NCI-H524 treated with DMSO at 0.1 percent for 48 hours (cell line): ENCODE measurements at regions not wholly inside any gene's neighbourhood (a gene's known extent, or its start where the extent isn't known, plus 50 kb on each side); places are given as distances from the start of the nearest gene placed in this dataset.
"Not testable (repeated sequence)": the region's sequence is repeated elsewhere in the genome, so short reads cannot be mapped to it uniquely, and the experiment has no call there.

Experiments used
- DNase-seq: peaks from one replicate; lab custom pipeline; 2025; lab: John Stamatoyannopoulos, UW

DNA sequence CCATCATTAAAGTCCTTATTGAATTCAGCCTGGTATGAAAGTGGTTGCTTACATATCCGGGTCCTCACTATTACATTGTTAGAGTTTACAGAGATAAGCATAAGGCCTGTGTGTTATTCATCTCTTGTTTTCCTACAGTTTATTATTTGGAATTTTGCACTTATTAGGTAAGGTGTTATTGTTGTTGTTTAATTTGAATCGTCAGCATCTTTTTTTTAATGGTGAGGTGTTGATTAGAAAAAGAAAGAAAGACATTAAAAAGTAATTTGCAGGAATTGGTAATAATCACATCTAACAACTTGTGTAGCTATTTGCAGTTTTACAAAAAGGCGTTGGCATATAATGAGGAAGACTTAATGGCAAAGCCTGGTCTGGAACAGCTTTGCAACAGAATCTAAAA is 158.6 kb downstream of the SAMD5 start:
- DNase-seq: no peak

DNA sequence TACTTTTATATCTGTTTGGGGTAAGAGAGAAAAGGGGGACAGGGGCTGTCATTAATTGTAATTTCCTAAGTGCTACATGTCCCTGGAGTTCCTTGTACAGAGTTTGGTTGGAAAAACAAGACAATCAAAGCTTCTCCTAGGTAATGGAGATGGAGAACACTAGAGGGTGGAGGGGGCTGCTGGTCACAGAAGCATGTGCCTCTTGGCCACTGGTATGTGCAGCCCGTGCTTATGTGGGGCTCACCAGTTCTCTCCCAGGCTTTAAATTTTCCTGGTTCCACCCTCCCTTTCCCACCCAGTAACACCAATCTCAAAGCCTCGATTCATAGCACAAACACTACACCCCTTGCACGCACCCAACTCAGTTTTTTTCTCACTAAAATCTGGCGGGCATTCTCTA is 165.6 kb downstream of the SAMD5 start:
- no peak for DNase-seq

DNA sequence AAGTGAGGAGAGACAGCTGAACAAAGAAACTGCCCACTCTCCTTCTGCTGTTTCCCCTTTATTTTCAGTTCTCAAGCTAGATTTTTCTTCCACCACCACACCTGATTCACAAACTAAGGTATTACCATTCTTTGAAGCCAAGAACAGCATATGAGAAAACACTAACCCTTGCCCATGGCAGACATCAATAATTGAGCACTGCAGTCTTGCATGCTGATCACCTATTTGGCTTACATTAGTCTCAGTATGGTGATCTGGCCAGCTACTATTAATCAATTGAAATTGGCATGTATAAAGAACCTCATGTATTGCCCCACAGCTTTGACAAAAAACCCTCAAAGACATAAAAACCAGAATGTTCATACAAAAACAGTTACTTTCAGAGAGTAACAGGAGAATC is 166.3 kb downstream of the SAMD5 start:
- DNase-seq: no peak

DNA sequence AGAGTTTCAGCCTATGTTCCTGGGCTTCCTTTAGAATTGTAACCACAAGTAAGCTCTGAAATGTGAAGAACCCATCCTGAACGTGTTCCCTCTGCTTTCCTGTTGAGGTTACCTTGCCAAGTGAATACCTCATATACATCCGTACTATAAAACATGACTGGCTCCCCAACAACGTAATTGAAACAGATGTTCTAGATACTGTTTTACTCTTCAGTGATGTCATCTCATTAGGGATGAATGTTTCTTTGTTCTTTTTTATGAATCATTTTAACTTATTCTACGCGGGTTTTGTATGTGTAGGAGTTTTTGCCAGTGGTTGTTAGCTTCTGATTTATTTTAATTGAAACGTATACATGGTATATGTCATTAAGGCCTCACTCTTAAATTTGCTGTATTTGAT is 166.8 kb downstream of the SAMD5 start:
- DNase-seq: no peak

DNA sequence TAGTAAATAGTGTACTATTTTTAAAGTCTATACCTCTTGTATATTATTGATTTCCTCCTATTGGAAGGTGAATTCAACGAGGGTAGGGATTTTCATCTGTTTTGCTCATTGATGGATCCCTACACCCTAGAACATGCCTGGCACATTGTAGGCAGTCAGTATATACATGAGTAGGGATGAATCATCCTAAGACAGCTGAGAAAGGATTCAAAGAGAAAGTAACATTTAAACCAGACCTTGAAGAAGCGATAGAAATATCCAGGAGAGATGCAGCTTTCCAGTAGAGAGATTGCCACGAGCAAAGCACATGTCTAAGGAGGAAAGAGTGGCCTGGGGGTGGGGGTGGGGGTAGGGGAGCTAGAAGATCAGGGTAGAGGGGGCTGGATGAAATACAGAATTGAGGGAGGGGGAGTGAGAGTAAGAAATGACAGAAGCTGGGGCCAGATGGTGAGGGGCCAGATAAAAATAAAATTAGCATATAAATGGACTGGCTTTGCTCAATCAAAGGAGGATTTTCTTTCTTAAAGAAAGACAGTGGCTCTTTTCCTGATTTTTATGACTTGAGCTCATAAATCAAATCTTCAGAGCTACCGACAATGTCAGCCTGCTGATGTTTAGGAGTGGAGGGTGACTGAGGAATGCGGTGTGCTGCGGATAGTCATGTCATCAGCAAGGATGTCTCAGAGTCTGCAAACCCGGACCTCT is 168.2 kb downstream of the SAMD5 start:
- peak; percentile 98 for DNase-seq

DNA sequence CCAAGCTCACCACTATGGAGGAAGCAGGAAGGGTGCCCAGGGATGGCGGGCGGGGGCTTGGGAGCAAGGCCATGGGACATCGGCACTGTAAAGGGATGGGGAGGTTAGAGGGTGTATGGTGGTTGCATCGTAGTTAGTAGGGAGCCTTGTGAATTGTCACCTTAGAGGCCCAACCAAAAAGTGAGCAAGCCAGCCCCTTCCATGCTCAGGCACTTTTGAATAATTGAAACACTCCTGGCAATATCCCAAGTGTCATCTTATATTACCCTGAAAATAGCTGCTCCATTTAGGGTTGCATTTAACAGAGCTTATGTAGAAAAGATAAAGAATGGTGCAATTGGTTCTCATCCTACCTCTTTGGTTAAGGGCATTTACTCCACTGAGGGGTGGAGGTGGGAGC is 169.2 kb downstream of the SAMD5 start:
- peak; percentile 60 for DNase-seq

DNA sequence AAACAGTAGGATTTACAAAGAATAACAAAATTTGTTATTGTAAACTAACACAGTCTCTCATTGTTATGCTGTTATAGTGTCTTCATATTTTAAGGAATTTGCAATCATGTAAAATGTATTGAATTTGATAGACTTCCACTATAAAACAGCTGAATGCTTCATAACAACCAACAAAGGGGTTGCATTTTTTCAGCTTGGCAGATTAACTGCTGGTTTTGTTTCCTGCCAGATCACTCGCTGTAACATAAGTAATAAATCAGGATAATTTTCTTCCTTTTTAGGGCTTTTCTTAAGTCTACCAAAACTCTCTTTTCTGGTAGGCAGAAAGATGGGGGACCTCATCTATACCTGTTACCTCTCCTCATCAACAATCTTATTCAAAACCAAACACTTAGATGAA is 169.8 kb downstream of the SAMD5 start:
- no peak for DNase-seq

DNA sequence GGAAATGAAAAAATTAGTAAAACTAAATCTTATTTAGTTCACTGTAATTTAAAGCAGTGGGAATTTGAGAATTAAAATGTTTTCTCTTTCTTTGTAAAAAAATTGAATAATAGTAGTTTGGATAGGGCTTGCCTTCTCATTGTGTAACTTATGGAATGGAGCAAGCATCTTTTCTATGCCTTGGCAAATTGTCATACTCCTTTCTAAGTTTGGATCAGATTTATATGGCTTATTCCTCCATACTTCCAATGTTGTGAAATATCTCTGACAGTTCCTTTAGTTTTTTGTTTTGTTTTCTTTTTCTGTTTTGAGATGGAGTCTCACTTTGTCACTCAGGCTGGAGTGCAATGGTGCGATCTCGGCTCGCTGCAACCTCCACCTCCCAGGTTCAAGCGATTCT is 176.4 kb downstream of the SAMD5 start:
- DNase-seq: no peak

DNA sequence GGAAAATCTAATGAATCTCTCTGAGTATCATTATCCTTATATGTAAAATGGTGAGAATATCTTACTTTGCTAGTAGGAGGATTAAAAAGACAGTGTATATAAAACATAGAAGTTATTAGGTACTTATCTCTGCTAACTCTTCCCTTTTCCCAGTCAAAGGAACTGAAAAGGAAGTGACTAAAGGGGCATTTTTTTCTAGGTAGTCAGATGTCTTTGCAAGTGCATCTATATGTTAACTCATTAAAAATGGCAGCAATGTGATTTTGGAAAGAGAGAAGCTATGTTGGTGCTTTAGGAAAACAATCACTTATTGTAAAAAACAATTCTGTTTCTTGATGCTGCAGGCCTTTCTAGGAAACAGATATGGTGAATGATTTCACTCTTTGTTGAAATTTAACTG is 180.9 kb downstream of the SAMD5 start:
- DNase-seq: no peak

DNA sequence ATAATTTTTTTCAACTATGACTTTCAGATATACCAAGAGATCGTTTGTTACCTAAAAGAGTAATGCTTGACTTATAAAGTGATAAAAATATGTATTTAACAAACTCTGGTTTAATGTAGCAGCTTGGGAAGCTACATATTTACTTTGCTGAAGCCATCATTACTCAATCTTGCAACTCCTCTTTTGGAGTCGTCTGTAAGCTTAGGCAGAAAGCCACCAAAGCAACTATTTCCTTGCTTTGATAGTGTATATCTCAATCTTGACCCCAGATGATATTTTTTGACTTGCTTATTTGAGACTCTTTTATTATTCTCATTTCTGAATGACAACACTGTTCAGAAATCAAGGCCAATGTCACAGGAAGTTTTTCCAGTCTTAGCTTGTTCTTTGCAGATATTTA is 183.0 kb downstream of the SAMD5 start:
- DNase-seq: no peak

DNA sequence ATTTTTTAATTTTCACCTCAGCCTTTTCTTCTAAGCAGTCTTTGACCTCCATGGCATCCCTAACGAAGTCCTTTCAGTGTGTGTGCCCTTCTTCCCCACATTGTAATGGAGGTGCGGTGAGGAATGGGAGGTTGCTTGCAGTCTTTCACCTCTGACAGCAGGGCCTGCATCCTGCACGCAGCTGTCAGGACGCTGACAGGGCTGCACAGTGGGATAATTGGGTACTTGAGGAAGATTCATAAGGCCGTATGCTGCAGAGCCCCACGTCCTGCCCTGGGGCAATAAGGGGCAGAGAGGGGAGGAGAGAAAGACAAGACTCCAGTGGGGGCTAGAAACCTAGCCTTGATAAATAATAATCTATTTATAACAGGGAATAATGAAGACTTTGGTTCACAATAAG is 184.7 kb downstream of the SAMD5 start:
- DNase-seq: peak; percentile 93

DNA sequence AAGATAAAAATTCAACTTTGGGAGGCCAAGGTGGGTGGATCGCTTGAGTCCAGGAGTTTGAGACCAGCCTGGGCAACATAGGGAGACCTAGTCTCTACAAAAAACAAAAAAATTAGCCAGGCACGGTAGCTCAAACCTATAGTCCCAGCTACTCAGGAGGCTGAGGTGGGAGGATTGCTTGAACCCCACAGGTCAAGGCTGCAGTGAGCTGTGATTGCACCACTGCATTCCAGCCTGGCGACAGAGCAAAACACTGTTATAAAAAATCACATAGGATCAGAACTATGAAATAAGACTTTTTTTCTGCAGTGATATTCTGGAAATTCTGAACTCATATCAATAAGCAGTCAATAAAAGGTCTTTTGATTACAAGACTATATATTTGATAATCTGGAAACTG is 186.1 kb downstream of the SAMD5 start:
- DNase-seq: not testable (repeated sequence)

DNA sequence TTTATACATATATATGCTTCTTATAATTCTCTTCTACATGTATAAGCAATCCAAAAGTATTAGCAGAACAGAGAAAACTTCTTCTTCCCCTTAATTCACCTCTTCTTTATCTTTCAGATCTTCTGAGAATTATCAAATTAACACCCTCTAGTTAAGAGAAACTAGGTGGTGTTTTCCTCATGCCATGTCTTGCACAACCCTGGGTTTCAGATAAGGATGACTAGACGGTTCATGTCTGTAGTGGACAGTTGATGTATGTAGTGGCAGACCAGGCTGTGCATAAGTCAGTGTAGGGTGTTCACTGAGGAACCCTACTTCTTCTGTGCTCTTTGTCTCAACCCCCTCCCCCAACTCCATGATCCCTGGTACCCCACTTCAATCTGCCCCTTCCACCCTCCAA is 187.3 kb downstream of the SAMD5 start:
- DNase-seq: no peak

DNA sequence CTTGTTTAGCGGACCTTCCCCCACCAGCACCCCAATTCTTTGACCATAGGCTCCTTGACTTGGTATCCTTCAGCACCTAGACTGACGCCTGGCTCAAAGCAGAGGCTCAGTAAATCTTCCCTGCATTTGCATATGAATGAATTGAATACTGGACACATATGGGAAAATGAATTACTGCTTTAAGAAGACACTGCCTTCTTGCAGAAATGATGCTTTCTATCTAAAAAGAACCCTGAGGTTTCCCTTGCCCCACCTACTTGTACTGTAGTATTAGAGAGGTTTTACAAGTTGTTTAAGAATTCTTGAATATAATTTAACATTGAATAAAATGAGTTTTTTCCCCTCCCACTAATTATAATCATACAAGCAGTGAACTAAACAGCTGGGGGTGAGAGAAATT is 190.7 kb downstream of the SAMD5 start:
- DNase-seq: no peak

DNA sequence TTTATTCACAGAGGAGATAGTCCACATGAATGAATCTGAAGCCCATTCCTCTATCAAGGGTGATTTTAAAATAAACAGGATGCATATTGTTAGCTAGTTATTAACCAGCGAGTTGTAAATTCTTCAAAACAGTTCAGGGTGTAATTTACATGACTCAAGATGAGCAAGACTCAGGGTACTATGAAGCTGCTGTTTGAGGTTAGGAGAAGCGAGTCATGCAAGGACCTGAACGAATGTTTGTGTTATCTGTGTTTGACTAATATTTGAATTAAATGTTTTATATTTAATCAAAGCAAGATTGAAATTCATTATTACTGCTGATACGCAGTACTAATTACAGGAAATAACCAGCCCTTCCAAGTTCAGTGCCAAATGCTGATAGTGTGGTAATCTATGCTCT is 191.1 kb downstream of the SAMD5 start:
- no peak for DNase-seq

DNA sequence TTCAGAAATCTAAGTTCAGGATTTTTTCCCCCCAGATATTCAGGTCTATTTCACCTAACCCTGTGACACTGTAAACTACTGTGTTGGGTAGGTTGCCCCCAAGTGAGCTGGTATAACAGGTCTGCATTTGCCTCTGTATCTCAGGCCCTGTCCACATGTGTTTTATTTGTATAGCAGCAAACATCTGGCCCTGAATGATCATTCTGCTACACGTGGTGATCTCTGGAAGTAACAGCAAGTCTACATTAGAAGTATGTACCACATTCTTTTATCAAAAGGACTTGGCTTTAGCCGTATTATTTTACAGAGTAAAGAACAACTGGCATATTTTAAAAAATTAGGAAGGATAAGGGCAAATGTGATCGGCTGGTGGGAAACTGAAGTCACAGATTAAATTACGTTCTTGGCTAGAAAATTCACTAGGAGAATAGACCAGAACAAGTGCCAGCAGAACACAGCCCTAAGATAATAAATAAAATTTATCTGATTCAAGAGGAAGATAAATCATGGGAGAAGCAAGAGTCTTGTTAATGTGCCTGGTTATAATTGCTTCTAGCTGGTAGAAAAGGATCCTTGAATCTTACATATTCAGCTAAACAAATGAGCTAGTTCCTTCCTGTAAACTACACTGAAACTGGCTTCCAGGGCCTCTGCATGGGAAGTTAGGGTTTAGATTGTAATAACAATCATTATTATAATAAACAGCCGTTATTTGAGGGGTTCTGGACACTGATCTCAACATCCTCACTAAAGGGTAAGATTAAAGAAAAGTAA is 192.1 kb downstream of the SAMD5 start:
- no peak for DNase-seq

DNA sequence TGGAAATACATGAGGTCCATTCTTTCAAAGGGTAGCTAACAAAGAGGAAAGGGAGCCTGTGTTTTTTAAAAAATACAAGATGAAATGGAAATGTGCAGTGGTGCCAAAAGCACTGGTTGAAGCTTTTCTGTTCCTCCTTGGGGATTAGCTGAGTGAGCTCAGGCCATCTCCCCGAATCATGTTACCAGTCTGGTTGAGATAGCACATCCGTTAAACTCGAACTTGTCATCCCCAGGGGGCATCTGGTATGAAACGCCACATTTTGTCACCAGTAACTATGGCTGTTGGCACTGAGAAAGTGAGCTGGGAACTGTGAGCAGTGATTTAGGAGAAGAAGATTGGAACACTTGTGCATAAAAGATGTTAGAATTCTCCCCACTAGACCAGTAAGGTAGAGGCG is 196.2 kb downstream of the SAMD5 start:
- DNase-seq: no peak

DNA sequence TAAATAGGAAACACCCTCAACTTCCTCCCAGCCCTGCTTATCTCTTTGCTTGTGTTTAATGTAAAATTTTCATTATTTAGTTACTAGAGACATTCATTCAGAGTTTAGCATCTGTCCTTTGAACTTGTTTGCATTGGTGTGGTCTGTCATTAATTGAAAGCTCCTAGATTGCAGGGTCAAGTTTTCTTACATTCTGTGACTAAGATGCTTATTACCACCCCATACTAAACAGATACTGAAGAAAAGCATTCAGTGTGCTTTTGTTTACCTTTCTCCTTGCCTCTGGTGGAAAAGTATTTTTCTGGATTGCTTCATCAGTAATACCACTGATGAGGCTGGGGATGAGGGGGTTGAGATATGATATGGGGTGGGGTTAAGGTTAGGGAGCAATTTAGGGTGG is 199.0 kb downstream of the SAMD5 start:
- no peak for DNase-seq

DNA sequence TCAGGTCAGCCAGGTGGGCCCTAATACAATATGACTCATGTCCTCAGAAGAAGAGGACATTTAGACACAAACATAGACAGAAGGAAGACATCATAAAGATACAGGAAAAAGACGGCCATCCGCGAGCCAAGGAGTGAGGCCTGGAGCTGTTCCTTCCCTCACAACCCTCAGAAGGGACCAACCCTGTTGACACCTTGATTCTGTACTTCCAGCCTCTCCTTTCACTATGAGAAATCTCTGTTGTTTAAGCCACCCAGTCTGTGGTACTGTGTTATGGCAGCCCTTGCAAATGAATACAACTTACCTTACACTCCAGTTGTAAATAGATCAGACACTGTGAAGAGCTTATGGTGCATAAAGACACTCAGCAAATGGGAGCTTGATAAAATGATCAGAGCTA is 199.7 kb downstream of the SAMD5 start:
- DNase-seq: no peak

DNA sequence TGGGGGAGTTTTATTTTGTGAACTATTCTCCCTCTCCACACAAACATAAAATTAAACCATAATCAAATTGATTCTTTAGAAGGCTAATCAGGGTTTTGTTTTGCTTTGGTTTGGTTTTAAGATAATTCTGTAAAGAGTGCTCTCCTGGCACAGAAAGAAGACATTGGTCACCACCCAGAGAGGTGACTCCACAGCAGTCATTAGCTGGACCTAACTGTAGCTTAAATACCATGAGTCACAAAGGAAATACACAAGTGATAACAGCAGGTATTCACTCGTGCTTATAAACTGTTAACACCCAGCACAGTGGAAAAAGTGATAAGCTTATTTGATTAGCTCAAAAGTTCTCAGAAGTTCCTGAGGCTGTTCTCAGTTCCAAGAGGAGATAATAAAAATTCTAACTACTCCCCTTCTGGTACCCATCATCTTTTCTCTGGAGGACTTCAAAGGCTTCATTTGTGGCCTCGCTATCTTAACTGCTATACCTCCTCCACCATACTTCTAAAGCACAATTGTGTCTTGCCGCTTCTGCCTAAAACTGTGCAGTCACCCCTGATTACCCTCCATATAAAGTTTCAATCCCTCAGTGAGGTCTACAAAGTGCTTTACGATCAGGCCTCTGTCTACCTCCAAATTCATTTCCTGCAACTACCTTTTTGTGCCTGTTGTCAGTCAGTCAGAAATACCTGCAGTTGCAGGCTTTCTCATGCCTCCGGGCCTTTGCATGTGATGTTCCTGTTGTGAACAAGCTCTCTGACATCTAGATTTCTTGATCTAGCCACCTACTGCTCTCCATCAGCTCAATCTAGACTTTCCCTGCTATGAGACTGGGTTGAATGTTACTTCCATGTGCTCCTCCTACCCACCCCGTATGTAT is 201.1 kb downstream of the SAMD5 start:
- DNase-seq: no peak

DNA sequence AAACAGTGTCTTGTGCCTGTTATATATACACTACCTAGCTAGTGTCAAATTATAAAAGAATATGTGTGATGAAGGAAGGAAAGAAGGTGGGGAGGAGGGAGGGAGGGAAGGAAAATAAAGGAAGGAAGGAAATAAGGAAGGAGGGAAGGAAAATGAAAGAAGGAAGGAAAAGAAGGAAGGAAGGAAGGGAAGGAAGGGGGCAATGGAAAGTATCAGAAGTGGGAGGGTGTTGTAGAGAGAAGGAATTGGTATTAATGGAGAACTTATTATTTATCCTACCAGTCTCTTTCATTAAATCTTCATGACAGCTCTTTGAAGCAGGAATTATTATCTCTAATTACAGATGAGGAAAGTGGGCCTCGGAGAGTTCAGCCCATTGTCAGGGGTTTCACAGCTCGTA is 202.4 kb downstream of the SAMD5 start:
- DNase-seq: no peak

DNA sequence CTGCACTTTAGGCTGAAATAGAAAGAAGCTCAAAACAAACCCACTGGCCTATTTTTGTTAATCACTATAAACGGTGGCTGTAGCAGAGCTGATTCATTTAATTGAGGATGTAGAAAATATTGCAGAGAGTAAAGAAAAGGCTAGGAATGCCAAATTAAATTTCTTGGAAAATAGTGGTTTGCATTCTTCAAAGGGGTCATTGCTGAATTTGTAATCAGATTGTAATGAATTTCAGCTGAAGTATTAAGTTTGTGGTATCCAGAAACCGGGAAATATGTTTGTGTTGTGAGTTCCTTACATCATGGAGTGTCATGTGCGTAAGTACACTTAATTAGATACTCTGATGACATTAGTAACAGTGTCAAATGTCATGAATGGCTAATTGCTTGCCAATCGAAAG is 203.0 kb downstream of the SAMD5 start:
- DNase-seq: no peak

DNA sequence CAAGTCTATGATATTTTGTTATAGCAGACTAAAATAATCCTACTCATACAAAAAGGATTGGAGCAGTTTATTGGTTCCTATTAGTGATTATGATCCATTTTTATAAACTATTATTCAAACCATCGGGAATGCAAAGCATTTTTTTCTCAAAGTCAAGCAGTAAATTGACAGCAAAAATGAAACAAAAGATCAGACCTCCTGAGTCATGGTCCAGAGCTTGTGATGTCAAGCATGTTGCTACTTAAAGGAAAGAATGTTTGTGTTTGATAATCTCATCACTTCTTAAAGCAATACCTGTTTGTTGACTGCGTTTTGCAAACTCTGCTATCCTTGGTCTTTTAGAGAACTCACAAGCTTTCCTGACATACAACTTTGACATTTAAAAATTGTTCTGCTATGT is 204.4 kb downstream of the SAMD5 start:
- no peak for DNase-seq
